ENCODE measurements at regions not wholly inside any gene's neighbourhood (a gene's known extent, or its start where the extent isn't known, plus 50 kb on each side); places are given as distances from the start of the nearest gene placed in this dataset.

- Histone ChIP-seq H3K4me1 (peaks cover 6 to 17% (median 8%) of the 10 kb centered on the region in 4 donors), H3K36me3 (no peaks in the 10 kb centered on the region), H3K9me3 (no peaks in the 10 kb centered on the region), H3K4me3 (no peak overlapping the region), H3K27me3 (no peaks in the 10 kb centered on the region), H3K27ac (no peak overlapping the region)
- ATAC-seq (ENCODE audit: low FRiP score in 2 of 2) (no peak), DNase-seq (no peak)
- WGBS, 2 donors, result 82 to 91% methylated on average over 11 to 12 of the region's 12 CpGs
- TF ChIP-seq POLR2AphosphoS5 (IDR thresholded peaks at IDR 0.05), result no peak
- TF ChIP-seq EP300 (IDR thresholded peaks at IDR 0.05), result no peak
- TF ChIP-seq POLR2A (IDR thresholded peaks at IDR 0.05), result no peak
- no peak for TF ChIP-seq CTCF (IDR thresholded peaks at IDR 0.05)
These were observed 270.7 kb downstream of the RPS24 start for GRCh38 chr10:78304091-78305045.

GRCh38 chr10:78305311-78305710 is 271.6 kb downstream of the RPS24 start:
- 82 to 96% methylated on average over 3 of the region's 3 CpGs for WGBS, 2 donors
- Histone ChIP-seq H3K4me1 (peaks cover 6 to 17% (median 8%) of the 10 kb centered on the region in 4 donors), H3K36me3 (no peaks in the 10 kb centered on the region), H3K4me3 (no peak overlapping the region), H3K9me3 (no peaks in the 10 kb centered on the region), H3K27ac (no peak overlapping the region), H3K27me3 (no peaks in the 10 kb centered on the region)
- ATAC-seq (ENCODE audit: low FRiP score in 2 of 2) (no peak), DNase-seq (no peak)
- TF ChIP-seq POLR2AphosphoS5 (IDR thresholded peaks at IDR 0.05) (no peak), CTCF (IDR thresholded peaks at IDR 0.05) (no peak), POLR2A (IDR thresholded peaks at IDR 0.05) (no peak), EP300 (IDR thresholded peaks at IDR 0.05) (no peak)

GRCh38 chr10:78306358-78306757 is 272.7 kb downstream of the RPS24 start:
- no peaks in the 10 kb centered on the region for H3K27me3 ChIP-seq
- TF ChIP-seq POLR2A (IDR thresholded peaks at IDR 0.05) (no peak), EP300 (IDR thresholded peaks at IDR 0.05) (no peak), CTCF (IDR thresholded peaks at IDR 0.05) (no peak), POLR2AphosphoS5 (IDR thresholded peaks at IDR 0.05) (no peak)
- no peak for DNase-seq
- H3K9me3 ChIP-seq, result no peaks in the 10 kb centered on the region
- 88 to 91% methylated on average over 5 of the region's 5 CpGs for WGBS, 2 donors
- H3K36me3 ChIP-seq, result no peaks in the 10 kb centered on the region
- H3K4me3 ChIP-seq, result no peak overlapping the region
- H3K4me1 ChIP-seq, result peaks cover 6 to 17% (median 8%) of the 10 kb centered on the region in 4 donors
- no peak overlapping the region for H3K27ac ChIP-seq
- ATAC-seq (ENCODE audit: low FRiP score in 2 of 2), result no peak

- H3K36me3 ChIP-seq, result no peaks in the 10 kb centered on the region
- H3K4me3 ChIP-seq, result no peak overlapping the region
- no peak for TF ChIP-seq CTCF (IDR thresholded peaks at IDR 0.05)
- no peak for TF ChIP-seq POLR2AphosphoS5 (IDR thresholded peaks at IDR 0.05)
- TF ChIP-seq EP300 (IDR thresholded peaks at IDR 0.05), result no peak
- TF ChIP-seq POLR2A (IDR thresholded peaks at IDR 0.05), result no peak
- no peaks in the 10 kb centered on the region for H3K9me3 ChIP-seq
- peaks cover 4 to 8% (median 5%) of the 10 kb centered on the region in 4 donors for H3K4me1 ChIP-seq
- no peak for DNase-seq
- ATAC-seq (ENCODE audit: low FRiP score in 2 of 2), result no peak
- 55 to 92% methylated on average over 1 of the region's 1 CpG for WGBS, 2 donors
- no peaks in the 10 kb centered on the region for H3K27me3 ChIP-seq
- no peak overlapping the region for H3K27ac ChIP-seq
These were observed 273.9 kb downstream of the RPS24 start for GRCh38 chr10:78307576-78307975.
